ENCODE measurements at regions not wholly inside any gene's neighbourhood (a gene's known extent, or its start where the extent isn't known, plus 50 kb on each side); places are given as distances from the start of the nearest gene placed in this dataset.

GRCh38 chr15:60057554-60057953, 53.4 kb downstream of the FOXB1 start:
- DNase-seq (ENCODE audit: extremely low read depth in 1 of 2, low read depth in 1 of 2) = no peak

- DNase-seq (ENCODE audit: extremely low read depth in 1 of 2, low read depth in 1 of 2) = no peak
Measured at GRCh38 chr15:60059186-60059585, 55.1 kb downstream of the FOXB1 start.

GRCh38 chr15:60061758-60062157, 57.6 kb downstream of the FOXB1 start:
- DNase-seq (ENCODE audit: extremely low read depth in 1 of 2, low read depth in 1 of 2) = no peak

- no peak for DNase-seq (ENCODE audit: extremely low read depth in 1 of 2, low read depth in 1 of 2)
Measured at GRCh38 chr15:60062826-60063225, 58.7 kb downstream of the FOXB1 start.

- DNase-seq (ENCODE audit: extremely low read depth in 1 of 2, low read depth in 1 of 2) = no peak
Measured at GRCh38 chr15:60065951-60066350, 61.8 kb downstream of the FOXB1 start.

- DNase-seq (ENCODE audit: extremely low read depth in 1 of 2, low read depth in 1 of 2) = no peak
Measured at GRCh38 chr15:60070838-60071493, 66.9 kb downstream of the FOXB1 start.

- DNase-seq (ENCODE audit: extremely low read depth in 1 of 2, low read depth in 1 of 2) = no peak
Measured at GRCh38 chr15:60072826-60073465, 68.8 kb downstream of the FOXB1 start.

GRCh38 chr15:60073466-60073840, 69.3 kb downstream of the FOXB1 start:
- DNase-seq (ENCODE audit: extremely low read depth in 1 of 2, low read depth in 1 of 2) = no peak

- DNase-seq (ENCODE audit: extremely low read depth in 1 of 2, low read depth in 1 of 2) = no peak
Measured at GRCh38 chr15:60074181-60074885, 70.2 kb downstream of the FOXB1 start.

- no peak for DNase-seq (ENCODE audit: extremely low read depth in 1 of 2, low read depth in 1 of 2)
Measured at GRCh38 chr15:60076045-60076444, 71.9 kb downstream of the FOXB1 start.

GRCh38 chr15:60076582-60077276, 72.6 kb downstream of the FOXB1 start:
- no peak for DNase-seq (ENCODE audit: extremely low read depth in 1 of 2, low read depth in 1 of 2)

- peak; percentile 25 to 60 for DNase-seq (ENCODE audit: extremely low read depth in 1 of 2, low read depth in 1 of 2)
Measured at GRCh38 chr15:60077581-60078359, 73.7 kb downstream of the FOXB1 start.

- DNase-seq (ENCODE audit: extremely low read depth in 1 of 2, low read depth in 1 of 2) = no peak
Measured at GRCh38 chr15:60079210-60079609, 75.1 kb downstream of the FOXB1 start.

GRCh38 chr15:60081976-60082375, 77.9 kb downstream of the FOXB1 start:
- DNase-seq (ENCODE audit: extremely low read depth in 1 of 2, low read depth in 1 of 2) = no peak

- DNase-seq (ENCODE audit: extremely low read depth in 1 of 2, low read depth in 1 of 2) = no peak
Measured at GRCh38 chr15:60083318-60083717, 79.2 kb downstream of the FOXB1 start.

- DNase-seq (ENCODE audit: extremely low read depth in 1 of 2, low read depth in 1 of 2) = no peak
Measured at GRCh38 chr15:60086681-60087429, 82.7 kb downstream of the FOXB1 start.

GRCh38 chr15:60087561-60087960, 83.5 kb downstream of the FOXB1 start:
- DNase-seq (ENCODE audit: extremely low read depth in 1 of 2, low read depth in 1 of 2) = no peak

- DNase-seq (ENCODE audit: extremely low read depth in 1 of 2, low read depth in 1 of 2) = no peak
Measured at GRCh38 chr15:60090747-60091146, 86.6 kb downstream of the FOXB1 start.

GRCh38 chr15:60091157-60091556, 87.0 kb downstream of the FOXB1 start:
- no peak for DNase-seq (ENCODE audit: extremely low read depth in 1 of 2, low read depth in 1 of 2)

- no peak for DNase-seq (ENCODE audit: extremely low read depth in 1 of 2, low read depth in 1 of 2)
Measured at GRCh38 chr15:60091911-60092310, 87.8 kb downstream of the FOXB1 start.

All from stimulated activated CD8-positive, alpha-beta memory T cell treated with anti-CD3 and anti-CD28 coated beads, Interleukin-7, amount 100 ng/mL, for 48 hours (primary cell).